GM19240 (cell line): ENCODE measurements at regions not wholly inside any gene's neighbourhood (a gene's known extent, or its start where the extent isn't known, plus 50 kb on each side); places are given as distances from the start of the nearest gene placed in this dataset.
A peak's percentile ranks its signal among the peaks of the same experiment; 100 is the strongest.
"Not testable (repeated sequence)": the region's sequence is repeated elsewhere in the genome, so short reads cannot be mapped to it uniquely, and the experiment has no call there.

Source experiments
- DNase-seq: peaks from one replicate; pipeline ENCODE4 v3.0.0; 2011; ENCODE audit warnings: low spot score; ENCODE audit not compliant: insufficient read length

GRCh38 chr15:34528055-34528754 lies 55.2 kb downstream of the GOLGA8B start:
- not testable (repeated sequence) for DNase-seq

- not testable (repeated sequence) for DNase-seq
Measured at GRCh38 chr15:34527641-34528040, 55.8 kb downstream of the GOLGA8B start.

- DNase-seq, result not testable (repeated sequence)
Measured at GRCh38 chr15:34523849-34524248, 59.6 kb downstream of the GOLGA8B start.

- not testable (repeated sequence) for DNase-seq
Measured at GRCh38 chr15:34522601-34523000, 60.9 kb downstream of the GOLGA8B start.

- not testable (repeated sequence) for DNase-seq
Measured at GRCh38 chr15:34521802-34522485, 61.5 kb downstream of the GOLGA8B start.

GRCh38 chr15:34520566-34520965 lies 62.9 kb downstream of the GOLGA8B start:
- DNase-seq, result no peak

GRCh38 chr15:34520010-34520409 lies 63.4 kb downstream of the GOLGA8B start:
- not testable (repeated sequence) for DNase-seq

- DNase-seq, result peak; percentile 51
Measured at GRCh38 chr15:34514251-34514670, 69.2 kb downstream of the GOLGA8B start.

GRCh38 chr15:34512628-34513027 lies 70.8 kb downstream of the GOLGA8B start:
- no peak for DNase-seq

GRCh38 chr15:34501131-34501530 lies 63.5 kb upstream of the GOLGA8A start:
- no peak for DNase-seq

GRCh38 chr15:34496207-34496995 lies 58.8 kb upstream of the GOLGA8A start:
- DNase-seq, result no peak

GRCh38 chr15:34495707-34496106 lies 58.1 kb upstream of the GOLGA8A start:
- DNase-seq, result not testable (repeated sequence)

GRCh38 chr15:34494084-34494399 lies 56.4 kb upstream of the GOLGA8A start:
- DNase-seq, result no peak

GRCh38 chr15:34493001-34493400 lies 55.4 kb upstream of the GOLGA8A start:
- no peak for DNase-seq

GRCh38 chr15:34491488-34491887 lies 53.9 kb upstream of the GOLGA8A start:
- DNase-seq, result not testable (repeated sequence)

GRCh38 chr15:34490417-34491193 lies 53.0 kb upstream of the GOLGA8A start:
- no peak for DNase-seq

GRCh38 chr15:34488973-34489959 lies 51.7 kb upstream of the GOLGA8A start:
- DNase-seq, result not testable (repeated sequence)
